ENCODE measurements at regions not wholly inside any gene's neighbourhood (a gene's known extent, or its start where the extent isn't known, plus 50 kb on each side); places are given as distances from the start of the nearest gene placed in this dataset.

DNA sequence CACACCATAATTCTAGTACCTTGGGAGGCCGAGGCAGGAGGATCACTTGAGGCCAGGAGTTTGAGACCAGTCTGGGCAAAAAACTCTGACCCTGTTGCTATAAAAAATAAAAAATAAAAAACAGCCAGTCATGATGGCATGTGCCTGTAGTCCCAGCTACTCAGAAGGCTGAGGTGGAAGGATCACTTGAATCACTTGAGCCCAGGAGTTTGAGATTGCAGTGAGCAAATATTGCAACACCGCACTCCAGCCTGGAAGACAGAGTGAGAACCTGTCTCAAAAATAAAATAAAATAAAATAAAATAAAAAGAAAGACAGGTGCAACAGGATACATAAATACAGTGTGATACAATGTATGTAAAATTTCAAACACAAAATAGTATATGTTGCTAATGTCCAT, 154.5 kb downstream of the OTOR start:
- Histone ChIP-seq H3K79me2 (no peaks in the 10 kb centered on the region), H3K27me3 (ENCODE audit: control insufficient read depth, insufficient read depth, low read length) (no peaks in the 10 kb centered on the region), H3K27ac (no peak overlapping the region), H3K9me3 (ENCODE audit: control insufficient read depth, low read length) (no peaks in the 10 kb centered on the region), H3K4me1 (no peaks in the 10 kb centered on the region), H3K4me3 (ENCODE audit: low read depth, low read length) (no peak overlapping the region), H3K4me2 (ENCODE audit: low read length) (no peak overlapping the region), H3K9ac (no peak overlapping the region), H2AFZ (no peak overlapping the region), H3K36me3 (ENCODE audit: control insufficient read depth, insufficient read depth, low read length) (no peaks in the 10 kb centered on the region)
- TF ChIP-seq, protein P1, sequence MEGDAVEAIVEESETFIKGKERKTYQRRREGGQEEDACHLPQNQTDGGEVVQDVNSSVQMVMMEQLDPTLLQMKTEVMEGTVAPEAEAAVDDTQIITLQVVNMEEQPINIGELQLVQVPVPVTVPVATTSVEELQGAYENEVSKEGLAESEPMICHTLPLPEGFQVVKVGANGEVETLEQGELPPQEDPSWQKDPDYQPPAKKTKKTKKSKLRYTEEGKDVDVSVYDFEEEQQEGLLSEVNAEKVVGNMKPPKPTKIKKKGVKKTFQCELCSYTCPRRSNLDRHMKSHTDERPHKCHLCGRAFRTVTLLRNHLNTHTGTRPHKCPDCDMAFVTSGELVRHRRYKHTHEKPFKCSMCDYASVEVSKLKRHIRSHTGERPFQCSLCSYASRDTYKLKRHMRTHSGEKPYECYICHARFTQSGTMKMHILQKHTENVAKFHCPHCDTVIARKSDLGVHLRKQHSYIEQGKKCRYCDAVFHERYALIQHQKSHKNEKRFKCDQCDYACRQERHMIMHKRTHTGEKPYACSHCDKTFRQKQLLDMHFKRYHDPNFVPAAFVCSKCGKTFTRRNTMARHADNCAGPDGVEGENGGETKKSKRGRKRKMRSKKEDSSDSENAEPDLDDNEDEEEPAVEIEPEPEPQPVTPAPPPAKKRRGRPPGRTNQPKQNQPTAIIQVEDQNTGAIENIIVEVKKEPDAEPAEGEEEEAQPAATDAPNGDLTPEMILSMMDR (IDR thresholded peaks at IDR 0.05), result no peak

DNA sequence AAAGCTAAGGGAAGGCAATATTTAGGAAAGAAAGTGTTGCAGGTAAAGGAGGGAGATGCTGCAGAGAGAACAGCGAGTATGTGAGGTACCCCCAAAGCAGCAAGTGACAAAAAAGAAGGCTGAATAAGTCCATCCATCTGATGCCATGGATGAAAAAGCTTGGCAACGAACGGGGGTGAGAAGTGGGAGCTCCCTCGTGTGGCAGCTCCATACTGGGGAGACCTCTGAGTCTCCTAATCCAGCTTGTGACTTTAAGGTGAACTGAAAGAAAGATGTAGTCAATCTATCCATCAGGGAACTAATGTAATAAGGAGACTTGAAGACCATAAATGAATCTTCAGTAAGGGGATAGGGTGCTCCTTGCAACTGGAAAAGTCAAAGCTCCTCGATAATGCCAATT, 156.6 kb downstream of the OTOR start:
- Histone ChIP-seq H3K4me2 (ENCODE audit: low read length) (no peak overlapping the region), H3K4me3 (ENCODE audit: low read depth, low read length) (no peak overlapping the region), H3K9me3 (ENCODE audit: control insufficient read depth, low read length) (no peaks in the 10 kb centered on the region), H3K27me3 (ENCODE audit: control insufficient read depth, insufficient read depth, low read length) (no peaks in the 10 kb centered on the region), H3K9ac (no peak overlapping the region), H3K4me1 (no peaks in the 10 kb centered on the region), H3K36me3 (ENCODE audit: control insufficient read depth, insufficient read depth, low read length) (no peaks in the 10 kb centered on the region), H3K27ac (no peak overlapping the region), H2AFZ (no peak overlapping the region), H3K79me2 (no peaks in the 10 kb centered on the region)
- TF ChIP-seq, protein P1 (IDR thresholded peaks at IDR 0.05), result no peak

DNA sequence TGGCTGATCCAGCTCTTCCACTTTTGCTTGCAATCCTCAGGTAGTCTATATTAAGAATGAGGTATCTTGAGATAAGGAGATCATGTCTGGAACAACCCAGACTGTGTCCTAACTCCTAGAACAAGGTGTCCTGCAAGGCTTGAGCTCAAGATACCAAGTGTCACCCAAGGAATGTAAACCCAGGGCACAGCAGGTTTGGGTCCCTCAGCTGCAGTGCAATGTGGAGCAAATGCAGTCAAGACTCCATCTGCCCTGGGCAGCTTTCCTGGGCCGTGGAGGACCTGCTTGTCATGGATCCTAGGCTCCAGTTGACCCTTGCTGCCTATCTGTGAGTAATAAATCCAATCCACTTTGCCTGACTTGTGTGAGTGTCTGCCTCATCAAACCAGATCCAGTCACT, 166.1 kb downstream of the OTOR start:
- Histone ChIP-seq H3K36me3 (ENCODE audit: control insufficient read depth, insufficient read depth, low read length) (no peaks in the 10 kb centered on the region), H3K4me3 (ENCODE audit: low read depth, low read length) (no peak overlapping the region), H3K27ac (no peak overlapping the region), H3K9ac (no peak overlapping the region), H3K4me2 (ENCODE audit: low read length) (no peak overlapping the region), H3K27me3 (ENCODE audit: control insufficient read depth, insufficient read depth, low read length) (no peaks in the 10 kb centered on the region), H3K9me3 (ENCODE audit: control insufficient read depth, low read length) (no peaks in the 10 kb centered on the region), H2AFZ (no peak overlapping the region), H3K79me2 (no peaks in the 10 kb centered on the region), H3K4me1 (no peaks in the 10 kb centered on the region)
- TF ChIP-seq, protein P1 (IDR thresholded peaks at IDR 0.05), result no peak

DNA sequence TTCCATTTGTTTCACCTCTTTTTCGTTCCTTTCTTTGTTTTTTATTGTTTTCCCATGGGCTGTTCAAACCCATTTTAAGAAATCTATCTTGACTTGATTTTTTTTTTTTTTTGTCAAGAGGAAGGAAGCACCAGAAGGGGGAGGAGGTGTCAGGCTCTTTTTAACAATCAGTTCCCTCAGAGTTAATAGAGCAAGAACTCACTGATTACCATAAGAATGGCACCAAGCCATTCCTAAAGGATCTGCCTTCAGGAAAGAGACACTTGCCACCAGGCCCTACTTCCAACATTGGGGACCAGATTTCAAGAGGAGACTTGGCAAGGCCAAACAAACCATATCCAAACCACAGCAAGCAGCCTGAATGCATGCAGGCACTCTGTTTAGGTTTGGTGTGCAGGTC, 168.0 kb downstream of the OTOR start:
- Histone ChIP-seq H3K36me3 (ENCODE audit: control insufficient read depth, insufficient read depth, low read length) (no peaks in the 10 kb centered on the region), H3K27ac (no peak overlapping the region), H3K4me3 (ENCODE audit: low read depth, low read length) (no peak overlapping the region), H3K79me2 (no peaks in the 10 kb centered on the region), H3K4me2 (ENCODE audit: low read length) (no peak overlapping the region), H3K9me3 (ENCODE audit: control insufficient read depth, low read length) (no peaks in the 10 kb centered on the region), H3K9ac (no peak overlapping the region), H2AFZ (no peak overlapping the region), H3K4me1 (no peaks in the 10 kb centered on the region), H3K27me3 (ENCODE audit: control insufficient read depth, insufficient read depth, low read length) (no peaks in the 10 kb centered on the region)
- TF ChIP-seq, protein P1 (IDR thresholded peaks at IDR 0.05), result no peak

DNA sequence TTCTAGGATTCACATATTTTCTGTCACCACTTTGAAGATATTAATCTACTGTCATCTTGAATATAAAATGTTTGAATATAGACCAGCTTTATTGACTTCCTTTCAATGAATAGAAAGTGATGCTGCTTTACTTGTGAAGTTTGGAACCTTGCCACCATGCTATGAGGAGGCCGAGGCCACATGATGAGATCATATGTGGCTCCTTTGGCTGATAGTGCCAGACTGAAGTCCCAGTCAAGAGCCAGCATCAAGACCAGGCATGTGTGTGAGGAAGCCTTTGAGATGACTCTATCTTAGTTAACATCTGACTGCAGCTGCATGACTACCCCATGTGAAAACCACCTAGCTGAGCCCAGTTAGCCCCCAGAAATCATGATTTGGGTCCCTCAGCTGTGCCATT, 169.5 kb downstream of the OTOR start:
- no peaks in the 10 kb centered on the region for H3K9me3 ChIP-seq (ENCODE audit: control insufficient read depth, low read length)
- no peaks in the 10 kb centered on the region for H3K27me3 ChIP-seq (ENCODE audit: control insufficient read depth, insufficient read depth, low read length)
- H3K79me2 ChIP-seq, result no peaks in the 10 kb centered on the region
- no peak overlapping the region for H3K4me2 ChIP-seq (ENCODE audit: low read length)
- H3K4me1 ChIP-seq, result no peaks in the 10 kb centered on the region
- H3K4me3 ChIP-seq (ENCODE audit: low read depth, low read length), result no peak overlapping the region
- no peak overlapping the region for H3K9ac ChIP-seq
- no peak overlapping the region for H3K27ac ChIP-seq
- TF ChIP-seq, protein P1 (IDR thresholded peaks at IDR 0.05), result no peak
- H3K36me3 ChIP-seq (ENCODE audit: control insufficient read depth, insufficient read depth, low read length), result no peaks in the 10 kb centered on the region
- H2AFZ ChIP-seq, result no peak overlapping the region

Measured in parathyroid adenoma (tissue), 2 donors.